MG63 (cell line): ENCODE measurements at regions not wholly inside any gene's neighbourhood (a gene's known extent, or its start where the extent isn't known, plus 50 kb on each side); places are given as distances from the start of the nearest gene placed in this dataset.

Experiments used
- DNase-seq: peaks from one replicate; pipeline ENCODE4 v3.0.0-alpha.2; 2020
- H3K27me3 ChIP-seq: fragments of 250-450 bp; sonication (Bioruptor Pico); 2 replicates; pipeline ENCODE4 v1.5.1; 2020; ENCODE audit warnings: mild to moderate bottlenecking, moderate library complexity
- H3K36me3 ChIP-seq: fragments of 250-450 bp; sonication (Bioruptor Pico); 2 replicates; pipeline ENCODE4 v1.5.1; 2020; ENCODE audit warnings: mild to moderate bottlenecking, moderate library complexity
- H3K4me3 ChIP-seq: fragments of 250-450 bp; sonication (Bioruptor Pico); 2 replicates; pipeline ENCODE4 v1.5.1; 2020; ENCODE audit warnings: mild to moderate bottlenecking, moderate library complexity
- H3K9me3 ChIP-seq: fragments of 250-450 bp; sonication (Bioruptor Pico); 2 replicates; pipeline ENCODE4 v1.5.1; 2020; ENCODE audit warnings: mild to moderate bottlenecking, moderate library complexity

GRCh38 chr4:31613946-31614623, 893.9 kb downstream of the PCDH7 start:
- DNase-seq: peak; percentile 36
- Histone ChIP-seq H3K36me3 (no peaks in the 10 kb centered on the region), H3K9me3 (no peaks in the 10 kb centered on the region), H3K4me3 (no peak overlapping the region), H3K27me3 (no peaks in the 10 kb centered on the region)

GRCh38 chr4:31617667-31618066, 897.5 kb downstream of the PCDH7 start:
- Histone ChIP-seq H3K9me3 (no peaks in the 10 kb centered on the region), H3K27me3 (no peaks in the 10 kb centered on the region), H3K4me3 (no peak overlapping the region), H3K36me3 (no peaks in the 10 kb centered on the region)
- no peak for DNase-seq

DNA sequence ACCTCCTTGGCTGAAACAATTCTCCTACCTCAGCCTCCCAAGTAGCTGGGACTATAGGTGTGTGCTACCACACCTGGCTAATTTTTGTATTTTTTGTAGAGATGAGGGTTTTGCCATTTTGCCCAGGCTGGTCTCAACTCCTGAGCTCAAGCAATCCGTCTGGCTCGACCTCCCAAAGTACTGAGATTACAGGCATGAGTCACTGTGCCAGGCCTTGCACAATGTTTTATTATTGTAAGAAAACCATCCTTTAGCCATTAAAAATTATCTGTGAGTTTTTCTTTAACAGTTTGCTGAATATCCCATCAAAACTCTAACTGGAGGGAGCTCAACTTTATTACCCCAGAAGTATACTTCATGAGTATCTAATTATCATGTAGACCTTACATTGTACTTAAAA, 900.3 kb downstream of the PCDH7 start:
- peak; percentile 8 for DNase-seq
- Histone ChIP-seq H3K4me3 (no peak overlapping the region), H3K27me3 (no peaks in the 10 kb centered on the region), H3K9me3 (no peaks in the 10 kb centered on the region), H3K36me3 (no peaks in the 10 kb centered on the region)

DNA sequence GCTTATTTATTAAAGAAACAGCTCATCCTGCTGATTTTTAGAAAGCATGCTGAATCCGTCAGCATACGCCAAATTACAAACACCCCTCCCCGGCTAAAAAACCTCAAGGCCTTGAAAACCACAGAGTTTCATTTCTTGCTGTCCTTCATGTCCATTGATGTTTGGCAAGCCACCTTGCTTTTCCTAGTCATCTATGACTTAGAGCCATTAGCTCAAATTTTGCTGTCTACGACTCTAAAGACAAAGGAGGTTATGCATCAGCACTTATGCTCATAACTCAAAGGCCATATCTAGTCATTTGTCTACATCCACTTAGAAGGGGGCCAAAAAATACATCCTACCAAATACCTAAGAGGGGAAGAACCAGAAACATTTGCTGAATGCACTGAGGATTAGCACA, 925.1 kb downstream of the PCDH7 start:
- no peak overlapping the region for H3K4me3 ChIP-seq
- no peaks in the 10 kb centered on the region for H3K36me3 ChIP-seq
- H3K9me3 ChIP-seq: no peaks in the 10 kb centered on the region
- DNase-seq: no peak
- H3K27me3 ChIP-seq: no peaks in the 10 kb centered on the region

GRCh38 chr4:31647786-31648185, 927.6 kb downstream of the PCDH7 start:
- Histone ChIP-seq H3K27me3 (no peaks in the 10 kb centered on the region), H3K36me3 (no peaks in the 10 kb centered on the region), H3K4me3 (no peak overlapping the region), H3K9me3 (no peaks in the 10 kb centered on the region)
- DNase-seq: no peak

- Histone ChIP-seq H3K36me3 (no peaks in the 10 kb centered on the region), H3K9me3 (no peaks in the 10 kb centered on the region), H3K27me3 (no peaks in the 10 kb centered on the region), H3K4me3 (no peak overlapping the region)
- DNase-seq: no peak
Observed at GRCh38 chr4:31649878-31650277, 929.7 kb downstream of the PCDH7 start.

DNA sequence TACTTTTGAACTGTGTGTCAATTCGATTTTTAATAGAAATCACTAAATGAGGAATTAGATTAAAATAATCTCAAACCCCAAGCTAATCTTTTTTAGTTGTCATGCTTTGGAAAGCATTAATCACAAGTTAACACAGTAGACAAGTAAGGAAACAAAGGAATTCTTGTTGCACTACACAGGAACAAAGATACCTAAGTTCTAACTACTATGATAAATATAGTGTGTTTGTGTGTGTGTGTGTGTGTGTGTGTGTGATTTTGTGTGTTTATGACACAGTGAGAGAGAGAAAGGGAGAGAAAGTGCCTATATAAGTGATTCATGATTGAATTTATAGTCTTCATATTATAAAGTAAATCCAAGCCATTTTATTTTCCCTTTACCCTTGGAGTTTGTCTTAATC, 931.4 kb downstream of the PCDH7 start:
- no peaks in the 10 kb centered on the region for H3K27me3 ChIP-seq
- no peak overlapping the region for H3K4me3 ChIP-seq
- H3K9me3 ChIP-seq: no peaks in the 10 kb centered on the region
- no peak for DNase-seq
- H3K36me3 ChIP-seq: no peaks in the 10 kb centered on the region

- Histone ChIP-seq H3K36me3 (no peaks in the 10 kb centered on the region), H3K4me3 (no peak overlapping the region), H3K9me3 (no peaks in the 10 kb centered on the region), H3K27me3 (no peaks in the 10 kb centered on the region)
- no peak for DNase-seq
Observed at GRCh38 chr4:31655328-31655727, 935.2 kb downstream of the PCDH7 start.

GRCh38 chr4:31657859-31658570, 937.8 kb downstream of the PCDH7 start:
- H3K4me3 ChIP-seq: no peak overlapping the region
- H3K9me3 ChIP-seq: no peaks in the 10 kb centered on the region
- DNase-seq: no peak
- H3K27me3 ChIP-seq: no peaks in the 10 kb centered on the region
- H3K36me3 ChIP-seq: no peaks in the 10 kb centered on the region

- no peaks in the 10 kb centered on the region for H3K36me3 ChIP-seq
- no peaks in the 10 kb centered on the region for H3K9me3 ChIP-seq
- H3K4me3 ChIP-seq: no peak overlapping the region
- DNase-seq: no peak
- no peaks in the 10 kb centered on the region for H3K27me3 ChIP-seq
Observed at GRCh38 chr4:31660916-31661315, 940.7 kb downstream of the PCDH7 start.

DNA sequence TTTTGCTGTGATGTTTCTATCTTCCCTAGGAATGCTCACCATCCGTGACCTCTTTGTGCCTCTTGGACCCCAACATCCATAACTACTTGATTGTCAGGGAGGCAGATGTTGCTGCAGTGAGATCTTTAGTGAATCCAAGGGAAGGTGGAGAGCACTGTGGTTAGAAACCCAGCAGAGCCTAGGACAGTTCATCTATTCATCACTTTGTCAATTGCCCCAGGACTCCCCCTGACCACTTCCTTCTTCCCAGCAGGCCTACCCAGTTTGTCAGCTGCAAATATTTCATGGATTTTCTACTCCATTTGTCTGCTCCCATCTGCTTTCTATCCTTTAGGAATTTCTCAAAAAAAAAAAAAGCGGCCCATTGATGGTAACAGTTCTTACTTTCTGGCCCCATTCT, 942.8 kb downstream of the PCDH7 start:
- no peaks in the 10 kb centered on the region for H3K27me3 ChIP-seq
- no peak for DNase-seq
- H3K36me3 ChIP-seq: no peaks in the 10 kb centered on the region
- no peak overlapping the region for H3K4me3 ChIP-seq
- H3K9me3 ChIP-seq: no peaks in the 10 kb centered on the region

DNA sequence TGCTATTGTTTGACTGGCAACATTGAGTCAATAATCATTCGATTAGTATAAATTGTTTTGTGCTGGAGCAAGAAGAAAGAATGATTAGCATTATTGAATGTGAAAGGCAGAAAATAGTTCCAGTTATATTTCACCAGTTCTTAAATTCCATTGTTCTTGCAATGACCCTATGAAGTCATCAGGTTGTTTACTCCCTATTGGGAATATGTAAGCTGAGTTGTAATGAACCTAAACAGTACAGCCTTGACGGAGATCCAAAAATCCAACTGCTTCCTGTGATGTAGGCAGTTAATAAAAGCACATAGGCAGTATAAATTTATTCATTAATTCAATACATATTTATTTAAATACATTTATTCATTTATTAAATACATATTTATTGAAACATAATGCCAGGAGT, 947.5 kb downstream of the PCDH7 start:
- no peaks in the 10 kb centered on the region for H3K27me3 ChIP-seq
- DNase-seq: no peak

DNA sequence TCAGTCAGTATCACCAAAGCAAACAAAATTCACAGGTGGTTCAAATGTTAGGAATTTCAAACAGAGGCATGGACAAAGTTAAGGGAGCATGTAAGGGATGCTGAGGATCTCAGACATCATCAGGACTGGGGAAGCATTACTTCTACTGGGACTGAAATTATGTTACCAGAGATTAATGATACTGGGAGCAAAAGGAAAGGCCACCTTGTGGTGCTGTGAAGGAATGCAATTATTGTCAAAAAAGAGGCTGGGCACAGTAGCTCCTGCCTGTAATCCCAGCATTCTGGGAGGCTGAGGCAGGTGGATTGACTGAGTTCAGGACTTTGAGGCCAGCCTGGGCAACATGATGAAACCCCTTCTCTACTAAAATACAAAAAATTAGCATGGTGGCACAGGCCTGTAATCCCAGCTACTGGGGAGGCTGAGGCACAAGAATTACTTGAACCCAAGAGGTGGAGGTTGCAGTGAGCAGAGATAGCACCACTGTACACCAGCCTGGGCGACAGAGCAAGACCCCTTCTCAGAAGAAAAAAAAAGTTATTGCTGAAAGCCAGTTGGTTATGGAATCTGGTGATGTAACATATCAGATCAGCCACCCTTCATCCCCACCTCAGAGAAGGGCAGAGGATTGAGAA, 954.3 kb downstream of the PCDH7 start:
- H3K4me3 ChIP-seq: no peak overlapping the region
- DNase-seq: no peak

More for the DNA sequence above, 947.5 kb downstream of the PCDH7 start:
- H3K4me3 ChIP-seq: no peak overlapping the region
- no peaks in the 10 kb centered on the region for H3K9me3 ChIP-seq
- H3K36me3 ChIP-seq: no peaks in the 10 kb centered on the region

GRCh38 chr4:31678356-31678755, 958.2 kb downstream of the PCDH7 start:
- H3K27me3 ChIP-seq: no peaks in the 10 kb centered on the region
- H3K36me3 ChIP-seq: no peaks in the 10 kb centered on the region
- H3K4me3 ChIP-seq: no peak overlapping the region
- DNase-seq: no peak
- H3K9me3 ChIP-seq: no peaks in the 10 kb centered on the region

More for the DNA sequence above, 954.3 kb downstream of the PCDH7 start:
- Histone ChIP-seq H3K27me3 (no peaks in the 10 kb centered on the region), H3K36me3 (no peaks in the 10 kb centered on the region), H3K9me3 (no peaks in the 10 kb centered on the region)

DNA sequence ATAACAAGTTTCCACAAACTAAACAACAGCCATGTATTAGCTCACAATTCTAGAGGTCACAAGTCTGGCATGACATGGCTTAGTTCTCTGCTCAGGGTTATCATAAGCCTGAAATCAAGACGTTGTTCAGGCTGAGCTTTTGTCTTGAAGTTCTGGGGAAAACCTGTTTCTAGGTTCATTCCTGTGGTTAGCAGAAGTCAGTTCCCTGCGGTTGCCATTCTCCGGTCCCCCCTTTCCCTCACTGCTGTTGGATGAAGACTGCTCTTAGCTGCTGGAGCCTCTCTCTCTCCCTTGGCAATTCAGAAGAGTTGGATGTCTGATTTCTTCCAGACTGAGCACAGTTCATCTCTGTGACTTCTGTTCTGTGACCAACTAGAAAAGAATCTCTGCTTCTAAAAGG, 962.6 kb downstream of the PCDH7 start:
- no peak overlapping the region for H3K4me3 ChIP-seq
- no peaks in the 10 kb centered on the region for H3K9me3 ChIP-seq
- H3K27me3 ChIP-seq: no peaks in the 10 kb centered on the region
- H3K36me3 ChIP-seq: no peaks in the 10 kb centered on the region
- DNase-seq: no peak

DNA sequence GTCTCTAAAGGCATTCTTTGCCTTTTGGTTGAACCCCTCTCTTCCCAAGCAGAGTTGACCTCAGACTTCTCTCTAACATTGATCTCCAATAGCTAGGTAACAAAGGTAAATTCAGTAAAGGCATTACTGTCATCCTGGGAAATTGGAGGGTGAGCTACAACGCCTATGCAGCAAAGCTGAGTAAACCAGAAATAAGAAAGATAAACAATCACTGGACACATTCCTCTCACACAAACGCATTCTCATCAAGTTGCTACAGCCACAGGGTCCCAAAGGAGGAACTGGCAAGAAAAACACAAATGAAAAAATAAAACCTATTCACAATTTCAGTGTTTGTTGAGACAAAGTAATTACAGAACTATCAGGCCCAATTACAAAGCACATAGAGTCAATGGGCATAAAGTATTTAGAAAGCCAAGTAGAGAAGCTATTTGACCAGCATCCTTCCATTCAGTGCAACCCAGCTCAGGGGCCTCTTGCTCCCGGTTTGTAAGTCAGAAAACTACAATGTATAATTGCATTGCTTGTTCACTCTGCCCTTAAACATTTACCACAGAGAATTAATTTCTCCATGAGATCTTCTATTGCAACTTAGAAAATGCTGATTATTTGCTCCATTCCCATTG, 967.7 kb downstream of the PCDH7 start:
- DNase-seq: no peak
- H3K4me3 ChIP-seq: no peak overlapping the region
- H3K9me3 ChIP-seq: no peaks in the 10 kb centered on the region
- H3K27me3 ChIP-seq: no peaks in the 10 kb centered on the region
- no peaks in the 10 kb centered on the region for H3K36me3 ChIP-seq

DNA sequence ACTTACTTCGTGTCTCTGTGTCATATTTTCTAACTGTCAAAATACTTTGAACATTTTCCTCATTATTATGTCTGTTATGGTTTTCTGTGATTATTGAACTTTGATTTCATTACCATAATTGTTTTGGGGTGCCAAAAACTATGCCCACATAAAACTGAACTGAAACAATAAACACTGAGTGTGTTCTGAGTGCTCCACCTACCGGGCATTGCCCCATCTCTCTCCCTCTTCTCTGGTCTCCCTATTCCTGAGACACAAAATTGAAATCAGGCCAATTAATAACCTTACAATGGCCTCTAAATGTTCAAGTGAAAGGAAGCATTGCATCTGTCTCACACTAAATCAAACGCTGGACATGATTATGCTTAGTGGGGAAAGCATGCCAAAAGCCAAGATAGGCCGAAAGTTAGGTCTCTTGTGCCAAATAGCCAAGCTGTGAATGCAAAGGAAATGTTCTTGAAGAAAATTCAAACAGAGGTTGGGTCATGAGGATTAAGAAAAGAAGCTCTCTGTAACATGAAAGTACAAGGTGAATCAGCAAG, 972.3 kb downstream of the PCDH7 start:
- Histone ChIP-seq H3K9me3 (no peaks in the 10 kb centered on the region), H3K4me3 (no peak overlapping the region), H3K27me3 (no peaks in the 10 kb centered on the region), H3K36me3 (no peaks in the 10 kb centered on the region)
- no peak for DNase-seq
